Hematopoietic multipotent progenitor cell treated with erythropoietin and hydrocortisone succinate and interleukin-3 and kit ligand, for 17 days (in vitro differentiated cells): ENCODE measurements at regions not wholly inside any gene's neighbourhood (a gene's known extent, or its start where the extent isn't known, plus 50 kb on each side); places are given as distances from the start of the nearest gene placed in this dataset.

Experiments
- DNase-seq: peaks from one replicate; pipeline ENCODE4 v3.0.0-alpha.2; 2015; ENCODE audit warnings: low spot score

DNA sequence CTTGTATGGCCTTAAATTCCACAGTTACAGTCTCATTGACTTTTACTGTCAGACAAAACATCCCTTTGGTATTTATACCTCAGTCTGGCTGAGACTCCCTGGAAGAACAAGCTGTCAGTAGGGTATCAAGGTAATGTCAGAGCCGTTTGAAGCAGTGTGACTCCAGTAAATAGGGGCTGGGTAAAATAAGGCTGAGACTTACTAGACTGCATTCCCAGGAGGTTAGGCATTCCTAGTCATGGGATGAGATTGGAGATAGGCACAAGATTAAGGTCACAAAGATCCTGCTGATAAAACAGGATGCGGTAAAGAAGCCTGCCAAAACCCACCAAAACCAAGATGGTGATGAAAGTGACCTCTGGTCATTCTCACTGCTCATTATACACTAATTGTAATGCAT, 219.5 kb upstream of the SKOR2 start:
- DNase-seq: no peak

DNA sequence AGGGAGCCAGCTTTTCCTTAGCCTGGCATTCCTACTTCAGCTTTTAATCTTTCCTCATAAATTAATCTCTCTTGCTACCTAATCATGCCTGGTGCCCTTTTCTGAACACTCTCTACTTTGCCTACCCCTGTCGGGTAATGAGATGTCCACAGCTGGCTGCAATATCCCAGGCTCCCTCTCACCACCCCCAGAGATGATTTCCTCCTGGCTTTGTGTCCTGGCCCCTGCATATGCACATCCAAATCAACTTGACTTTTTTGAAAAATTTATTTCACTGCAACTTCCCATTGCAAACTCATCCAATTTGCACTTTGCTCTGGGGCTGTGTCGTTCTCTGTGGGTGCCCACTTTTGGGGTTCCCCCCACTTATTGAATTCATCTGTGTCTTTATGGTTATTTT, 218.1 kb upstream of the SKOR2 start:
- DNase-seq: no peak

DNA sequence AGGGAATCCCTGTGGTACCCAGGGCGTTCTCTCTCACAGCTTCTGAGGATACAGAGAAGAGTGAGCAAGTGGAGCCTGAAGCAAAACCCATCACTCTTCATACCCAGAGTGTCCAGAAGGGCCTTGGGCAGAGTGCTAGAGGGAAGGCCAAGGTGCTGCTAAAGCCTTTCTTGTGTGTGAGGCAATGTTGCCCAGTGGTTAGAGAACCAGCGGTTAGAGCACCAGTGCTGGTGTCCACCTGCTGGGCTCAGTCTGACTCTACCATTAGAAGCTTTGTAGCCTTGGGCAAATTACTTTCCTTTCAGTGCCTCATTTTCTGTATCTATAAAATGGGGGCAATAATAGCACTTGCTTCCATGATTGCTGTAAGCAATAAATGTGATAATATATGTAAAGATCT, 210.5 kb upstream of the SKOR2 start:
- no peak for DNase-seq

DNA sequence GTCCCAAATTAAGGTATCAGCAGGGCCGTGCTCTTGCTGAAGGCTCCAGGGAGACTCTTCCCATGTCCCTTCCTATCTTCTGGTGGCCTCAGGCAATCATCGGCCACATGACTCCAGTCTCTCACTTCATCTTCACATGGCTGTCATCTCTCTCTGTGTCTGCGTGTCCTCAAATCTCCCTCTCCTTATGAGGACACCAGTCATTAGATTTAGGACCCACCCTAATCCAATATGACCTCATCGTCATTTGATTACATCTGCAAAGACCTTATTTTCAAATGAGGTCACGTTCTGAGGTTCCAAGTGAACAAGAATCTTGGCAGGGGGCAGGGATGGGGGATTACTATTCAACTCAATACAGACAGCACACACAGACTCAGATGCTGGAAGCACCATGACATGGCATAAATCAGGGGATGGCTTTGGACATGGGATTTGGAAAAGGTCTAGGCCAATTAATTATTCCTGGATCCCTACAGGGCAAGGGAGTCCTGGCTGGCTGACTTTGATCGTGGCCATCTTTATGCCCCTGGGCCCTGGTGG, 210.0 kb upstream of the SKOR2 start:
- DNase-seq: no peak

DNA sequence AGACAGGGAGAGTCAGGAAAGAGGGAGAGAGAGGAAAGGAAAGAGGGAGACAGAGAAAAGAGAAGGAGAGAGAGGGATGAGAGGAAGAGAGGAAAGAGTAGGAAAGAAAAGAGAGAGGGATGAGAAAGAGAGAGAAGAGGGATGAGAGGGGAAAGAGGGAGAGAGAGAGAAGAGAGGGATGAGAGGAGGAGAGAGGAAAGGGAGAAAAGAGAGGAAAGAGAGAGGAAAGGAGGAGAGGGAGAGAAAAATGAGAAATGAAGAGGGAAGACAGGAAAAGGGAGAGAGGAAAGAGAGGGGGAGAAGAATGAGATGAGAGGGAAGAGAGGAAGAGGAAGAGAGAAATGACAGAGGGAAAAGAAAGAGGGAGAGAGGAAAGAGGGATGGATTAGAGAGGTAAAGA, 207.0 kb upstream of the SKOR2 start:
- no peak for DNase-seq

DNA sequence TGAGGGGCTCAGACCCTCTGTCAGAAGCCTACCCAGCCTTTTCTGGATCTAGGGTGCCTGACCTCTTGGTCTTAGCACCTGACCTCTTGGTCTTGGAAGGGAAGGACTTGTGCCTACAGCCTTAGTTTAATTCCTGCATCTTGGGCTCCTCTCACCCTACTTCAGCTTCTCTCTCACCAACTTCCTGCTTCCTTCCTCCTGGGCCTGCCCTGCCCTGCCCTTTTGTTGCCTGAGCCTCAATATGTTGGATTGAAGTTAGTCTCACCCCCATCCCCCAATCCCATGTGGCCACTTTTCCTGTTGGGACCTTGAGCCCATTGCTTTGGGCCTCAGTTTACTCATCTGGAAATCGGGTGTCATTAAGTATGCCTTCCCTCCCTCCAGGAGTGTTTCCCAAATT, 206.2 kb upstream of the SKOR2 start:
- DNase-seq: no peak

DNA sequence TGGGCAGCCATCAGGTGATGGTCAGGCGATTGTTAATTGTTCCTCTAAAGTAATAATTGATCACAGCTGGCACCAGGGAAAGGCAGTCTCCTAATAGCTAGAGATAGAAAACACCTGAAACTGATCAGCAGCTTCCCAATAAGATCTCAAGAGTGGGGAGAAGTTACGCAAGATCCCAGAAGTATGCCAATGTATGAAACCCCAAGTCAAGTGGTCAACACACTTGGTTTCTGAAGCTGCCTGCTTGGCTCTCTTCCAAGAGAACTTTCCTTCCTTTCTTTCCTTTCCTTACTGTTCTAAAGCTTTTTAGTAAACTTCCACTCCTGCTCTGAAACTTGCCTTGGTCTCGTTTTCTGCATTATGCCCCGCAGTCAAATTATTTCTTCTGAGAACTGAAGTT, 201.6 kb upstream of the SKOR2 start:
- no peak for DNase-seq

DNA sequence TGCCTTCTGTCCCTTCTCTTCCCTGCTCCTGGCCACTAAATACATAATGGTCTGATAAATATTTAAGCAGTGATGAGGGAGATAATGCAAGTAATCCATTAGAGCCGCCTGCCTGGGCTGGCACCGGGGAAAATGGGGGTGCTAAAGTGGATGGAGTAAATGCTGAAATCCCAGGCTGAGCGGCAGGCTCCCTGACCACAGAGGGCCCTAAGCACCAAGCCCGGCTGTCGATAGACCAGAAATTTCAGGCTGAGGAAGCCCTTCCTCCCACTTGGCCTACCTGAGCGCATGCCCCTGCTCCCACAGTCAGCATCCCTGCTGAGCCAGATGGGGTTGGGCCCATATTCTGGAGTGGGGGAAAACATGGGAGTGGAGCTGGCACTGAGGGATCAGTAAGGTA, 197.5 kb upstream of the SKOR2 start:
- DNase-seq: no peak

DNA sequence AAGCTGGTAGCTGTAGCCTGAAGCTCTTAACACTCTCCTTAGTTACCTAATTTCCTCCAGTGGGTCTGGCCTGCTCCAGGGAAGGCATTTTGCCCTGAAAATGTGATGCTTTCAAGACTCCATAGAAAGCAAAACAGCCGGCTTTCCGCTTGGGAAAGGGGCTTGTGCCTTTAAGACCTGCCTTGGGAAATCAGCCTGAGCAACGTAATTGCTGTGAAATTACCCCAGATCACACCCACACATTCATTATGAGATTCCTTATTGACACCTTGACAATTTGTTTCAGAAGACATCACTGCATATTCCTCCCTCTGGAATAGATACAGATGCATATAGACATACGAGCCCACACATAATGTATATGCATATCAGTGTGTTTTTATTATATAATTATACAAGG, 190.5 kb upstream of the SKOR2 start:
- no peak for DNase-seq

DNA sequence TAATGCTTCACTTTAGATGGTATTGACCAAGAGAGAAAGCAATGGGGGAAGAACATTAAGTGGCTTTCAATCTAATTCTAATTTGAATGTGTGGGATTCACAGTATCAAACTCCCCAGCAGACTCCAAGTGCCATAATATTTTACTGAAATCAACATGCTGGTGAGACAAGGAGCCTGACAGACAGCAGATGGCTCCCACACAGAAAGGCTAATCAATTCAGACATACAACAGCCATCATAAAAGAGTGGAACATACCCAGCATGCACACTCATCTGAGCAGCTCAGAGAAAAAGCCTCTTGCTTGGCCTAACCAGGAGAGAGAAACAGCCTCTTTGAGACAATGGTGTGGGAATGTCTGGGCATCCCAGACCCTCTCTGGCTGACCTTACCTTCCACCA, 186.5 kb upstream of the SKOR2 start:
- no peak for DNase-seq

DNA sequence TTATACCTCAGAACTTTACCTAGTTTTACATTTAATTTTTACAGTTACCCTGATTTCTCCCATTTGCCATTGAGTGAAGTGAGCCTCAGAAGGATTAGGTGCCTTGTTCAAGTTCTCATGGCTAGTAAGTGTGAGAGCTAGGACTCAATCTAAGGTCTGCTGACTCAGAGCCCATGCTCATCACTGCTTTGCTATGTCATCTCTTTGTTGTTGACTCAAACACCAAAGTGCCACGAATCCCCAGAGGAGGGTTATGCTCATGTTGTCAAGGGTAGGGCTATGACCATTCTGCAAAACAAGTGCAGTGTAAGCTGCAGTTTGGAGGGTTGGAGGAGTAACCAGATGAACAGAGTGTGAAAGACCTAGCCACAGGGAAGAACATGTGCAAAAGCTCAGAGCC, 185.4 kb upstream of the SKOR2 start:
- no peak for DNase-seq

DNA sequence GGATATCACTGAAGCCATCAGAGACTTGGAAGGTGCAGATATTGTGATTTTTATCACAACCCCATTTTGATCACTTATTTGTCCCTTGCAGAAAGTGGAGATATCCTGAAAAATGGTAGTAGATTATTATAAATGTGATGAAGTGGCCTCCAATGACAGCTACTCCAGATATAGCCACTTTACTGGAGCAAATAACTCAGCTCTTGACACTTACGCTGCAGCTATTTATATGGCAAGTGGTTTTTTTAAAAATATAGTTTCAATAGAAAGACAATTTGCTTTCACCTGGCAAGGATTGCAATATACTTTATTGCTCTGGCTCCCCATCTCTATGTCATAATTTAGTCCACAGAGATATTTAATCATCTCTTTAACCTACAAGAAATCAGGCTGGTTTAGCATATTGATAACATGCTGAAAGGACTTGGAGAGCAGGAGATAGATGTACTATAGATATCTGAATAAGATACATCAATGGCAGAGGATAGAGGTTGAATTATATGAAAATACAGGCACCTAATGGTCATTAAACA, 182.8 kb upstream of the SKOR2 start:
- DNase-seq: no peak

DNA sequence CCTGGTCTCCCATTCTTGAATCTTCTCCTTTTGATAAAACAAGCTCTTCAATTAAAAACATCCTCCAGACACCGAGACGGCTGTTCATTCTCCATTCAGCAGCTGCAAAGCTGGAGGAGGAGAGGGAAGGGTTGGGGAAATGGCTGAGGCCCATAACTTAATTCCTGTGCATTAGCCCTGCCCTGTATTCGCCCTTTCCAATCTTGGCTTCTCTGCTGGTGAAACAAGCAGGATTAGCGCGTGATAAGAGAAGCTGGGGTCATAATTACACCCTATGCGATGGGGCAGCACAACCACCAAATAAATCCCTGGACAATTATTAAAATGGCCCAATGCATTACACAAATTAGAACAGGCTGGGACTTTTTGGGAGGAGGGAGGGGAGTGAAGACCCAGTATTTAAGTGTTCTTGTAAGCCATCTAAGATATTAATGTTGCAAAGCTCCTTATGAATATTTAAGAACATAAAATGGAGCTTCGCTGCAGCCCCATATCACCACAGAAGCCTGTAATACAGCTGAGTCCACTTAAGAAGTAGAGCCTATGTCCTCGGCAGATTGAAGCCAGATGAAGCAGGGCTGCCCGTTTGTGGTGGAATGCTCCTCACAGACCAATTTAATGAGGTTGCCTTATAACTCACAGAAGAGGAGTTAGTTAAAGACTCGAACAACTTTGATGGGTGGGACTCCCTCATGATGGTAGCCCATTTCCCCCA, 176.6 kb upstream of the SKOR2 start:
- DNase-seq: no peak

DNA sequence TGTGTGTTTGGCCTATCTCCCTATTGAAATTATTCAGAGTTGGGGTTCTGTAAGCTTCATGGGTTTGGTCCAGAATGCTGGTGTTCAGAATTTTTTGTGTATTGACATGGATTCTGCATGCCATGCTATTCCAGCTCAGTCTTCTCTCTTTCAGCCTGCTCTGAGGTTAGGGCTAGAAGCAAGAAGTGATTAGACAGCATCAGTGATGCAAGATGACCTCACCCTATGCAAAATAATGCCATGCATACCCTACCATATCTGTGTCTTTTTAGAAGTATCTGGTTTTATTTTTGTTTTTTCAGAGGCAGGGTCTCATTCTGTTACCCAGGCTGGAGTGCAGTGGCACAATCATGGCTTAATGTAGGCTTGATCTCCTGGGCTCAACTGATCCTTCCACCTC, 175.6 kb upstream of the SKOR2 start:
- no peak for DNase-seq

DNA sequence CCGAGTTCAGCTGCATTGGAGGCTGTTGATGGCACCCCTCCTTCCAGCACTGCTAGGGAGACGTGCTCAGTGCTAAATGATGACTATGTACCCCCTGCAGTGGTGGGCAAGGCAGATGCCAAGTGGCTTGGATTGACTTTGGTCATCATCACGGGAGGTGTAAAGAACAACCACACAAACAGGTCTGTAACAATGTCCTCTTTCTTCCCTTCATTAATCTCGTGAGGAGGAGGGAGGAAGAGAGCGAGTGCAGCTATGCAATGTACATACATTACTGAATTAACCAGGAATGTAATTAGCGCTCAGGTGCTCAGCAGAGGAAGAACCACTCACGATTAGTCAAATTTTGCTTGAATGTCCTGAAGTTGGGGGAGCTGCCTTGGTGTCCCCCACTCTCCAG, 173.9 kb upstream of the SKOR2 start:
- no peak for DNase-seq

DNA sequence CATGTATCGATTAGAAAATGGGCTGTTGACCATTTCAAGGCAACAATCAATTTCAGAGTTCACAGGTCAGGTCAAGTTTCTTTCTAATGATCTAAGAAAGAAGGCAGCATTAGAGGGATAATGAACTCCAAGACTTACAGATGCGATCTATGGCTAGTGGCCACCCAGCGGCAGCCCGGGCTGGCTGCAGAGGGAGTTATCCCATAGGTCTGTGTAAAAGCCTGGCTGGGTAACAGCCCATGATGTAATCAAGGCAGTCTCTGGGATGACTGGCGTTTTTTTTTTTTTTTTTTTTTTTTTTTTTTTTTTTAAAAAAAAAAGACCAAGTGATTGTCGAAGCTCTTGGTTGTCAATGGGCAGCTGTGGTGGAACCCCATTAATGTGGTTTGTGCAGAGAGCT, 171.1 kb upstream of the SKOR2 start:
- DNase-seq: no peak

DNA sequence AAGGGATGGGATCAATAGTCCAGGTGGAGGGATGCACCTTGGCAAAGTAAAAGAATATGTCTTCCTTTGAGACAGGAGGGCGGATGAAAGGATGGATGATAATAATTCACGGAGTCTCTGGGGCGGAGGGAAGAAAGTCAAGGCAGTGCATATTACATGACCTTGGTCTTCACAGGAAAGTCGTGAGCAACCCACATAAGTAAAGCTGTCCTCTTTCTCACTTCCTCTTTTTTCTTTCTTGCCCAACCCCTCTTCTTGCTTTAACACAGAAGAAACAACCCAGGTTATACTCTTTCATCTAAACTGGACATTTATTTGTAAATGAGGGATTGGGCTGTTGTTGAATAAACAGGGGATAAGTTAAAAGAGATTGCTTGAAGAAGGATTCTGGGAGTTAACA, 168.7 kb upstream of the SKOR2 start:
- DNase-seq: no peak

DNA sequence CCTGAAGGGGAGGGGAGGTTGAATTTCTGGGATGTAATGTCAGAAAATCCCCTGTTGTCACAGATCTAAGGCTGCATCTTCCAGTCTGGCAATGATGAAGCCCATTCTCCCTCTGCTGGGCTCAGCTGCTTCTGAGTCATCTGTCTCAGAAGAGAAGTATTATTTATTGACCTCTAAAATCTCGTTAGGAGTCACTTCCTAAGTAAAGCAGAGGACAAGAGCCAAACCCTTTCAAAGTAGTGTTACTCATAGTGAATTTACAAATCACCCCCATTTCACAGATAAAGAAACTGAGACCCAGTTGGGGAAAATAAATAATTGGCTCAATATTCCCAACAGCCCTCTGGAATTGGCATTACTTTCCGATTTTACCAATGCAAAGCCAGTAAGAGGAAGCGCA, 167.3 kb upstream of the SKOR2 start:
- no peak for DNase-seq

DNA sequence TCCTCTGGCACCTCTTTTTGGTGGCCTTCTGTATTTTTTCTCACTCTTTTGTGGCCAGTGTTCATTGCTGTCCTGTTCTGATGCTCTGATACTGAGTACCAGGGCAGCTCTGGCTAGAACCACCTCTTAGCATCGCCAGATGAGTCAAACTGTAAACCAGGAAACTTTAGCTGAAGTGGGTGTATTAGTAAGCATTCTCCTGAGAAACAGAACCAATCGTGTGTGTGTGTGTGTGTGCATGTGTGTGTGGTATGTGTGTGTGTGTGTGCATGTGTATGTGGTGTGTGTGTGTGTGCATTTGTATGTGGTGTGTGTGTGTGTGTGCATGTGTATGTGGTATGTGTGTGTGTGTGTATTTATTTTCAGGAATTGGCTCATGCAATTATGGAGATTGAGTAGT, 166.3 kb upstream of the SKOR2 start:
- DNase-seq: no peak

DNA sequence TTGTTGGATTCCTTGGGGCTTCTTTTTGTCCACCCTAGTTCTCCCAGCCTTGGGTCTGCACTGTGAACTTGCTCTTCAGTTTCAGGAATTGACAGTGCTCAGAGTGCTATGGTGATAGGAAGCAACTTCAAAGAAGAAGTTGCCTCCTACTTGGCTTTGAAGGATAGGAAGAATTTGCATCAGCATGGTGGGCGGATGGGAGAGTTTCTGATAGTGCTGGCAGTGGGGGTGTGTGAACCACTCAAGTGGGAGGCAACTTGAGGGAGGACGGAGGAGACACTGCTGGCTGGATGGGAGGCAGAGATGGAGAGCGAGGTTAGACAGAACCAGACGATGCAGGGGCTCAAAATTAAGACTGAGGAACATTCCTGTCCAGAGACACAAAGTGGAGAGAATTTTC, 164.4 kb upstream of the SKOR2 start:
- DNase-seq: no peak

DNA sequence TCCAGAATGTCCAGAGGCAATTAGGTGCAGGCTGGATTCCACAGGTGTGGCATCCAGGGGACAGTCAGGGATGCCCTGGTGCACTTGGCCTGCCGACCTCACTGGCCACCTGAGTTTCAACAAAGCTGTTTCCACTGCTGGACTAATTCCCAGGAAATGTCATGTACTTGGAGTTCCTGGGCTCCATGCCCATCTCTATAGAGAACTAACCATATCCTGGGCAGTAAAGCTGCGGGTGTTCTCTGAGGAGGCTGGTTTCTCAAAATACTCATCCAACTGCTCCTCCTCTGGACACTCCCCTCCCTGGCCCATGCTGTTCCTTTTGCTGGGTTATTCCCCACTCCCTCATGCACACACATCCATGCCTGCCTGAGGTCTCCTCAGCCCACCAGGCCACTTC, 161.9 kb upstream of the SKOR2 start:
- DNase-seq: no peak

DNA sequence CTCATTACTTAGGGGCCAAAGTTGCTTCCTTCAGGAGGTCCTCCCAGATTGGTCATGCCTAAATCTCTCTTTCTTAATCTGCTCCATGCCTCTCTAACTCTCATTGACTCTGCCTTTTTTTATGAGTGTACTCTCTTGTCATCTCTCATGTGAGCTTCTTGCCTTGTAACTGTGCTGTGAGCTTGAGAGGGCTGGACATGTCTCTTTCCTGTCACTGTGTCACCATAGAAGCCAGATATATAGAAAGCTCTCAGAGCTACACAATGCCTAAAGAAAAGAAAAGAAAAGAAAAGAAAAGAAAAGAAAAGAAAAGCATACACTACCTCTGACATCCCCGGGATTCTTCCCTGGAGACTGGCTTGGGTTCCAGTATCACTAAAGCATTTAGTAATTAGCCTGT, 161.5 kb upstream of the SKOR2 start:
- no peak for DNase-seq

DNA sequence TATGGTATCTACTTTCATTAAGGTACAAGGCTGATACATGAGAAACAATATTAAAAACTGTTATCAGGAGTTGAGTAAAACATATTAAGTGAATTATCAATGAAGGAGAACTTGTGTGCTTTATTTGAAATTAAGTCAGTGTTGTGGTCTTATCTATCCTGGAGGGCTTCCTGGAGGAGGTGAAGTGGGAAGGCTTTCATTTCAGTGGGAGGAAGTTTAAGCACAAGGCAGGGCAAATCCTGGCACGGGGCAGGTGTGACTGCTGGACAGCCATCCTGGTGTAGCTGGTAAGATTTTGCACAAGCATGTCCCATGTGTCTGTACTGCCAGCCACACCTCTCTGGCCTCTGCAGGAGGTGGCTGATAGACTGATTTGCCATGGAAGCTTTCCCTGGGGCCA, 159.7 kb upstream of the SKOR2 start:
- no peak for DNase-seq

DNA sequence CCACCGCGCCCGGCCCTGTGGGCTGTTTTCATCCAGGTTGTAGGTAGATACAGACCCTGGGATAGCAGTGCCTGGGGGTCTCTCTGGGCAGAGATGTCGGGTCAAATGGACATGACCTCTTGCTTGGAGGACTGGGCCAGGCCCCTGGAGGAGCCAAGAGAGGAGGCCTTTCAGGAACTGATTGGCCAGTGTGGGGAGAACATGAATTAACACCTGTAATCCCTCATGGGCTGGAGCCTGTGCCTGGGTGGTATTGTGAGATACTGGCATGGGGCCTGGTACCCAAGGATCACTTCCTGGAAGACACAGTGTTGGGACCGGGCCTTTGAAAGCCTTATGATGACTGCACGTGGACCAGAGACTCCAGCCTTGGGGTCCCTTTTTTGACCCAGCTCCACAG, 158.7 kb upstream of the SKOR2 start:
- no peak for DNase-seq
